ENCODE measurements at regions not wholly inside any gene's neighbourhood (a gene's known extent, or its start where the extent isn't known, plus 50 kb on each side); places are given as distances from the start of the nearest gene placed in this dataset.

GRCh38 chr2:200757399-200757798 is 54.3 kb upstream of the BZW1 start:
- ChIA-PET POLR2A (no interaction called here), CTCF (interaction anchor here (1.4 kb wide), 1 partner anchor 22 kb away, joined by 4 read pairs; no protein-coding TSS in a partner anchor)
- no peak for DNase-seq (ENCODE audit: extremely low spot score)
- TF ChIP-seq CTCF (IDR thresholded peaks at IDR 0.05; ENCODE audit: control extremely low read depth, extremely low read depth, low read depth, missing control alignments): no peak

GRCh38 chr2:200758341-200758740 is 53.4 kb upstream of the BZW1 start:
- POLR2A ChIA-PET: no interaction called here
- CTCF ChIA-PET: interaction anchor here (1.4 kb wide), 1 partner anchor 23 kb away, joined by 4 read pairs; no protein-coding TSS in a partner anchor
- no peak for DNase-seq (ENCODE audit: extremely low spot score)
- no peak for TF ChIP-seq CTCF (IDR thresholded peaks at IDR 0.05; ENCODE audit: control extremely low read depth, extremely low read depth, low read depth, missing control alignments)

- ChIA-PET POLR2A (no interaction called here), CTCF (interaction anchor here (0.9 to 3.5 kb wide), 3 partner anchors 13 to 48 kb away, joined by 3 to 12 read pairs (median 3); no protein-coding TSS in a partner anchor)
- TF ChIP-seq CTCF (IDR thresholded peaks at IDR 0.05; ENCODE audit: control extremely low read depth, extremely low read depth, low read depth, missing control alignments): no peak
- no peak for DNase-seq (ENCODE audit: extremely low spot score)
Observed at GRCh38 chr2:200761266-200761665, 50.4 kb upstream of the BZW1 start.

Measured in GM10248 (cell line).